ENCODE measurements at regions not wholly inside any gene's neighbourhood (a gene's known extent, or its start where the extent isn't known, plus 50 kb on each side); places are given as distances from the start of the nearest gene placed in this dataset.

- no peak for TF ChIP-seq CTCF (conservative IDR thresholded peaks at IDR 0.05; ENCODE audit: low read depth, low read length)
- Histone ChIP-seq H2AFZ (ENCODE audit: low read depth) (no peak overlapping the region), H3K4me2 (no peak overlapping the region), H3K4me3 (IDR thresholded peaks at IDR 0.05; ENCODE audit: insufficient read depth, low read depth, low read length) (no peak overlapping the region), H3K36me3 (ENCODE audit: insufficient read depth) (no peaks in the 10 kb centered on the region), H4K20me1 (ENCODE audit: insufficient read depth) (no peaks in the 10 kb centered on the region), H3K27ac (no peak overlapping the region), H3K9ac (no peak overlapping the region), H3K79me2 (ENCODE audit: insufficient read depth, low read depth) (no peaks in the 10 kb centered on the region), H3K4me1 (ENCODE audit: low read depth, poor library complexity, severe bottlenecking) (no peaks in the 10 kb centered on the region), H3K27me3 (ENCODE audit: insufficient read depth, low read depth) (no peaks in the 10 kb centered on the region)
Measured at GRCh38 chr10:53072144-53072543, 299.6 kb upstream of the MBL2 start.

- Histone ChIP-seq H3K9ac (no peak overlapping the region), H3K36me3 (ENCODE audit: insufficient read depth) (no peaks in the 10 kb centered on the region), H3K4me1 (ENCODE audit: low read depth, poor library complexity, severe bottlenecking) (no peaks in the 10 kb centered on the region), H3K4me3 (IDR thresholded peaks at IDR 0.05; ENCODE audit: insufficient read depth, low read depth, low read length) (no peak overlapping the region), H3K79me2 (ENCODE audit: insufficient read depth, low read depth) (no peaks in the 10 kb centered on the region), H3K27me3 (ENCODE audit: insufficient read depth, low read depth) (no peaks in the 10 kb centered on the region), H3K27ac (no peak overlapping the region), H3K4me2 (no peak overlapping the region), H4K20me1 (ENCODE audit: insufficient read depth) (no peaks in the 10 kb centered on the region), H2AFZ (ENCODE audit: low read depth) (no peak overlapping the region)
- TF ChIP-seq CTCF (conservative IDR thresholded peaks at IDR 0.05; ENCODE audit: low read depth, low read length): no peak
Measured at GRCh38 chr10:53071505-53072125, 299.0 kb upstream of the MBL2 start.

- no peak for TF ChIP-seq CTCF (conservative IDR thresholded peaks at IDR 0.05; ENCODE audit: low read depth, low read length)
- no peaks in the 10 kb centered on the region for H3K79me2 ChIP-seq (ENCODE audit: insufficient read depth, low read depth)
- H3K4me3 ChIP-seq (IDR thresholded peaks at IDR 0.05; ENCODE audit: insufficient read depth, low read depth, low read length): no peak overlapping the region
- H3K4me1 ChIP-seq (ENCODE audit: low read depth, poor library complexity, severe bottlenecking): no peaks in the 10 kb centered on the region
- H3K27me3 ChIP-seq (ENCODE audit: insufficient read depth, low read depth): no peaks in the 10 kb centered on the region
- no peak overlapping the region for H3K9ac ChIP-seq
- H4K20me1 ChIP-seq (ENCODE audit: insufficient read depth): no peaks in the 10 kb centered on the region
- H2AFZ ChIP-seq (ENCODE audit: low read depth): no peak overlapping the region
- H3K4me2 ChIP-seq: no peak overlapping the region
- H3K27ac ChIP-seq: no peak overlapping the region
- H3K36me3 ChIP-seq (ENCODE audit: insufficient read depth): no peaks in the 10 kb centered on the region
Measured at GRCh38 chr10:53069013-53069412, 296.4 kb upstream of the MBL2 start.

GRCh38 chr10:53064614-53065013, 292.0 kb upstream of the MBL2 start:
- H3K27me3 ChIP-seq (ENCODE audit: insufficient read depth, low read depth): no peaks in the 10 kb centered on the region
- H3K4me1 ChIP-seq (ENCODE audit: low read depth, poor library complexity, severe bottlenecking): no peaks in the 10 kb centered on the region
- H3K79me2 ChIP-seq (ENCODE audit: insufficient read depth, low read depth): no peaks in the 10 kb centered on the region
- no peak overlapping the region for H3K4me2 ChIP-seq
- H3K4me3 ChIP-seq (IDR thresholded peaks at IDR 0.05; ENCODE audit: insufficient read depth, low read depth, low read length): no peak overlapping the region
- H3K36me3 ChIP-seq (ENCODE audit: insufficient read depth): no peaks in the 10 kb centered on the region
- H4K20me1 ChIP-seq (ENCODE audit: insufficient read depth): no peaks in the 10 kb centered on the region
- no peak overlapping the region for H2AFZ ChIP-seq (ENCODE audit: low read depth)
- TF ChIP-seq CTCF (conservative IDR thresholded peaks at IDR 0.05; ENCODE audit: low read depth, low read length): no peak
- H3K27ac ChIP-seq: no peak overlapping the region
- no peak overlapping the region for H3K9ac ChIP-seq

All from KMS-11 (cell line).